ENCODE measurements at regions not wholly inside any gene's neighbourhood (a gene's known extent, or its start where the extent isn't known, plus 50 kb on each side); places are given as distances from the start of the nearest gene placed in this dataset.

GRCh38 chr2:234339501-234339900 lies 157.4 kb downstream of the ARL4C start:
- TF ChIP-seq, protein P1, sequence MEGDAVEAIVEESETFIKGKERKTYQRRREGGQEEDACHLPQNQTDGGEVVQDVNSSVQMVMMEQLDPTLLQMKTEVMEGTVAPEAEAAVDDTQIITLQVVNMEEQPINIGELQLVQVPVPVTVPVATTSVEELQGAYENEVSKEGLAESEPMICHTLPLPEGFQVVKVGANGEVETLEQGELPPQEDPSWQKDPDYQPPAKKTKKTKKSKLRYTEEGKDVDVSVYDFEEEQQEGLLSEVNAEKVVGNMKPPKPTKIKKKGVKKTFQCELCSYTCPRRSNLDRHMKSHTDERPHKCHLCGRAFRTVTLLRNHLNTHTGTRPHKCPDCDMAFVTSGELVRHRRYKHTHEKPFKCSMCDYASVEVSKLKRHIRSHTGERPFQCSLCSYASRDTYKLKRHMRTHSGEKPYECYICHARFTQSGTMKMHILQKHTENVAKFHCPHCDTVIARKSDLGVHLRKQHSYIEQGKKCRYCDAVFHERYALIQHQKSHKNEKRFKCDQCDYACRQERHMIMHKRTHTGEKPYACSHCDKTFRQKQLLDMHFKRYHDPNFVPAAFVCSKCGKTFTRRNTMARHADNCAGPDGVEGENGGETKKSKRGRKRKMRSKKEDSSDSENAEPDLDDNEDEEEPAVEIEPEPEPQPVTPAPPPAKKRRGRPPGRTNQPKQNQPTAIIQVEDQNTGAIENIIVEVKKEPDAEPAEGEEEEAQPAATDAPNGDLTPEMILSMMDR (IDR thresholded peaks at IDR 0.05): no peak
- TF ChIP-seq POLR2A (IDR thresholded peaks at IDR 0.05): no peak
